A549 (cell line): ENCODE measurements at regions not wholly inside any gene's neighbourhood (a gene's known extent, or its start where the extent isn't known, plus 50 kb on each side); places are given as distances from the start of the nearest gene placed in this dataset.

Experiments used
- ATAC-seq, 2 experiments: fragments of 200-7000 bp in 1 of 2; fragments of >200 bp in 1 of 2; cut with Nextera tagmentation in 1 of 2; cut with Tn5 transposase in 1 of 2; 3 replicates each; pipeline versions ENCODE4 v1.8.0 to v1.9.1; 2018 to 2020; ENCODE audit warnings: mild to moderate bottlenecking in 1 of 2, moderate library complexity in 1 of 2
- CTCF ChIA-PET: fragments of 300-600 bp; sonication (Branson Sonifier 250); formaldehyde crosslinking; extraction: SDS; loops from one replicate; lab custom pipeline; 2021; ENCODE audit warnings: antibody characterized with exemption, inconsistent platforms; lab: Yijun Ruan, JAX
- POLR2A ChIA-PET: fragments of 350-600 bp; formaldehyde crosslinking; extraction: SDS; loops from one replicate; lab custom pipeline; 2021; ENCODE audit warnings: antibody characterized with exemption, inconsistent platforms; lab: Yijun Ruan, JAX
- DNase-seq, 2 experiments: peaks; one replicate each; pipeline versions ENCODE4 v3.0.0 to v3.0.0-alpha.2; 2011 to 2016; ENCODE audit warnings: low read depth in 1 of 2, low spot score in 1 of 2
- FAIRE-seq: peaks from 2 replicates; lab custom pipeline; 2011; peaks lifted over from hg19 to GRCh38; lab: Jason Lieb, UNC
- H3K27ac ChIP-seq, 2 experiments: fragments of >200 bp; sonication (Bioruptor Twin); formaldehyde crosslinking; 3 replicates each; pipeline ENCODE4 v1.5.1; 2016 to 2017
- H3K4me1 ChIP-seq: fragments of >200 bp; sonication (Bioruptor Twin); formaldehyde crosslinking; 3 replicates; pipeline ENCODE4 v1.6.1; 2016
- H3K4me2 ChIP-seq: fragments of >200 bp; sonication (Bioruptor Twin); formaldehyde crosslinking; 3 replicates; pipeline ENCODE4 v1.6.1; 2016
- H3K4me3 ChIP-seq: fragments of >200 bp; sonication (Bioruptor Twin); formaldehyde crosslinking; 3 replicates; pipeline ENCODE4 v1.5.1; 2016
- H3K9me3 ChIP-seq: fragments of >200 bp; sonication (Bioruptor Twin); formaldehyde crosslinking; 3 replicates; pipeline ENCODE4 v1.6.1; 2016
- CBX8 ChIP-seq: fragments of 200-600 bp; sonication (generic); IDR thresholded peaks from 2 replicates; pipeline ENCODE4 v1.6.1; 2016
- CHD2 ChIP-seq: fragments of 150-350 bp; IDR thresholded peaks from 2 replicates; pipeline ENCODE4 v1.6.1; 2014; ENCODE audit warnings: low read length; ENCODE audit not compliant: partially characterized antibody
- CHD4 ChIP-seq: fragments of 200-600 bp; sonication (generic); IDR thresholded peaks from 2 replicates; pipeline ENCODE4 v1.6.1; 2016; ENCODE audit warnings: antibody characterized with exemption, mild to moderate bottlenecking, borderline replicate concordance
- CTCF ChIP-seq: fragments of >200 bp; sonication (Bioruptor Twin); formaldehyde crosslinking; IDR thresholded peaks from 3 replicates; pipeline ENCODE4 v1.5.1; 2016
- E2F6 ChIP-seq: IDR thresholded peaks from 2 replicates; pipeline ENCODE4 v1.6.1; 2012; ENCODE audit warnings: low read depth, borderline replicate concordance
- ELK1 ChIP-seq: fragments of 150-350 bp; IDR thresholded peaks from 2 replicates; pipeline ENCODE4 v1.6.1; 2014; ENCODE audit warnings: low read depth, mild to moderate bottlenecking, low read length
- FOSB ChIP-seq: fragments of 250-450 bp; sonication (Bioruptor Pico); IDR thresholded peaks from 2 replicates; pipeline ENCODE4 v1.5.0; 2020; ENCODE audit warnings: mild to moderate bottlenecking, moderate library complexity
- FOSL2 ChIP-seq, 2 experiments: fragments of 450-650 bp in 1 of 2; fragments of >200 bp in 1 of 2; sonication (Bioruptor Twin) in 1 of 2; formaldehyde crosslinking; IDR thresholded peaks; 2 replicates each; pipeline versions ENCODE4 v1.5.0 to v1.6.1; 2016 to 2020; ENCODE audit warnings: mild to moderate bottlenecking in 1 of 2, moderate library complexity in 1 of 2
- FOXS1 ChIP-seq: fragments of 250-450 bp; sonication (Bioruptor Pico); IDR thresholded peaks from 2 replicates; pipeline ENCODE4 v1.5.0; 2020; ENCODE audit warnings: mild to moderate bottlenecking, moderate library complexity
- HDAC2 ChIP-seq: fragments of 200-600 bp; sonication (generic); IDR thresholded peaks from 2 replicates; pipeline ENCODE4 v1.6.1; 2016
- HES2 ChIP-seq: fragments of >200 bp; sonication (Bioruptor Twin); formaldehyde crosslinking; IDR thresholded peaks from 2 replicates; pipeline ENCODE4 v1.6.1; 2016
- HEYL ChIP-seq: fragments of 250-450 bp; sonication (Bioruptor Pico); IDR thresholded peaks from 2 replicates; pipeline ENCODE4 v1.8.0; 2021; ENCODE audit warnings: mild to moderate bottlenecking, moderate library complexity
- HOXB5 ChIP-seq: fragments of 250-450 bp; sonication (Bioruptor Pico); IDR thresholded peaks from 2 replicates; pipeline ENCODE4 v1.5.0; 2020; ENCODE audit warnings: mild to moderate bottlenecking, moderate library complexity
- KDM1A ChIP-seq: fragments of 200-600 bp; sonication (generic); IDR thresholded peaks from 2 replicates; pipeline ENCODE4 v1.6.1; 2016; ENCODE audit warnings: low read depth, mild to moderate bottlenecking
- KDM5A ChIP-seq: fragments of 200-600 bp; sonication (generic); IDR thresholded peaks from 2 replicates; pipeline ENCODE4 v1.6.1; 2016; ENCODE audit warnings: antibody characterized with exemption, mild to moderate bottlenecking
- NPAS2 ChIP-seq: fragments of 250-450 bp; sonication (Bioruptor Pico); IDR thresholded peaks from 2 replicates; pipeline ENCODE4 v1.8.0; 2022; ENCODE audit warnings: mild to moderate bottlenecking, moderate library complexity, borderline replicate concordance
- POLR2A ChIP-seq: IDR thresholded peaks from 2 replicates; pipeline ENCODE4 v1.6.1; 2012; ENCODE audit warnings: mild to moderate bottlenecking, low read length
- RARB ChIP-seq: fragments of 250-450 bp; sonication (Bioruptor Pico); IDR thresholded peaks from 2 replicates; pipeline ENCODE4 v1.8.0; 2021; ENCODE audit warnings: mild to moderate bottlenecking, moderate library complexity
- RCOR1 ChIP-seq: fragments of 150-350 bp; IDR thresholded peaks from 2 replicates; pipeline ENCODE4 v1.6.1; 2014; ENCODE audit warnings: antibody characterized with exemption, low read length, low read depth
- RFX5 ChIP-seq: fragments of 450-650 bp; IDR thresholded peaks from 2 replicates; pipeline ENCODE4 v1.7.1; 2014; ENCODE audit warnings: antibody characterized with exemption, mild to moderate bottlenecking, moderate library complexity
- RNF2 ChIP-seq: fragments of 200-600 bp; sonication (generic); IDR thresholded peaks from 2 replicates; pipeline ENCODE4 v1.6.1; 2016; ENCODE audit warnings: low read depth, mild to moderate bottlenecking, antibody characterized with exemption, moderate library complexity, borderline replicate concordance
- SMC3 ChIP-seq: fragments of >200 bp; sonication (Bioruptor Twin); formaldehyde crosslinking; IDR thresholded peaks from 3 replicates; pipeline ENCODE4 v1.6.1; 2018; ENCODE audit warnings: inconsistent platforms
- SREBF2 ChIP-seq: fragments of 450-650 bp; IDR thresholded peaks from 2 replicates; pipeline ENCODE4 v1.6.1; 2014; ENCODE audit warnings: mild to moderate bottlenecking, moderate library complexity
- USF2 ChIP-seq: fragments of 450-650 bp; IDR thresholded peaks from 2 replicates; pipeline ENCODE4 v1.6.1; 2014; ENCODE audit warnings: antibody characterized with exemption
- ZC3H11A ChIP-seq: fragments of 450-650 bp; IDR thresholded peaks from 2 replicates; pipeline ENCODE4 v1.6.1; 2014; ENCODE audit warnings: antibody characterized with exemption, mild to moderate bottlenecking
- WGBS: methylation state at CpG from one replicate; pipeline ENCODE4 v1.1.6; 2017; ENCODE audit errors: missing lambda C conversion rate; 5-methylcytosine and 5-hydroxymethylcytosine counted together

DNA sequence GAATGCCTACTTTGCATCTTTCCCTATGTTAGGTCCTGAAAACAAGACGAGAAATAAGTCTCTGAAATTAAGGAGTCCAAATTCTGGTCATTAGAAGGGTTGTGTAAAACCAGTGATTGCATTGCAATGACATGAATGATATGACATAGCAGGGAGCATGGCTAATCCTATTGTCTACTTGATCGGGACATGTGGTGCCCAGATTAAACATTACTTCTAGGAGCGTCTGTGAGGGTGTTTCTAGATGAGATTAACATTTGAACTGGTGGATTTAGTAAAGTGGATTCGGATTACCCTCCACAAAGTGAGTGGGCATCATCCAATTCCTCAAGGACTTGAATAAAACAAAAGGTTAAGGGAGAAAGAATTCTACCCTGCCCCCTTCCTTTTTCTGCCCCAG, 434.9 kb upstream of the KLF6 start:
- TF ChIP-seq KDM1A (no peak), HES2 (no peak), RNF2 (no peak), SMC3 (no peak), ELK1 (no peak), NPAS2 (CRISPR knock-in tag) (no peak), SREBF2 (no peak), CHD2 (no peak), CHD4 (no peak), KDM5A (no peak), RCOR1 (no peak), POLR2A (no peak), ZC3H11A (no peak), CBX8 (no peak), E2F6 (no peak), HDAC2 (no peak)
- no peak overlapping the region for H3K27ac ChIP-seq
- H3K9me3 ChIP-seq: no peaks in the 10 kb centered on the region
- DNase-seq (no peak), FAIRE-seq (no peak), ATAC-seq (no peak)
- CTCF ChIA-PET: interaction anchor here (0.5 to 1.4 kb wide), 2 partner anchors 293 to 547 kb away, joined by 3 to 4 read pairs; no protein-coding TSS in a partner anchor
- POLR2A ChIA-PET: no interaction called here
- no peaks in the 10 kb centered on the region for H3K4me1 ChIP-seq
- H3K4me2 ChIP-seq: no peak overlapping the region
- 49% methylated on average over 4 of the region's 4 CpGs for WGBS
- no peak overlapping the region for H3K4me3 ChIP-seq

GRCh38 chr10:4217653-4218052, 432.6 kb upstream of the KLF6 start:
- Histone ChIP-seq H3K27ac (no peak overlapping the region), H3K9me3 (no peaks in the 10 kb centered on the region), H3K4me3 (no peak overlapping the region), H3K4me1 (no peaks in the 10 kb centered on the region), H3K4me2 (no peak overlapping the region)
- ChIA-PET POLR2A (no interaction called here), CTCF (no interaction called here)
- 74% methylated on average over 9 of the region's 9 CpGs for WGBS
- FAIRE-seq (no peak), DNase-seq (no peak), ATAC-seq (no peak)
- TF ChIP-seq HEYL (CRISPR knock-in tag): no peak
- no peak for TF ChIP-seq RARB (CRISPR knock-in tag)
- no peak for TF ChIP-seq E2F6
- no peak for TF ChIP-seq CBX8
- no peak for TF ChIP-seq USF2
- no peak for TF ChIP-seq KDM5A

GRCh38 chr10:4217187-4217586, 432.2 kb upstream of the KLF6 start:
- Histone ChIP-seq H3K4me2 (no peak overlapping the region), H3K4me1 (no peaks in the 10 kb centered on the region), H3K4me3 (no peak overlapping the region), H3K9me3 (no peaks in the 10 kb centered on the region), H3K27ac (no peak overlapping the region)
- ATAC-seq (no peak), FAIRE-seq (no peak), DNase-seq (no peak)
- 53% methylated on average over 5 of the region's 5 CpGs for WGBS
- POLR2A ChIA-PET: no interaction called here
- CTCF ChIA-PET: no interaction called here
- TF ChIP-seq HDAC2 (no peak), CTCF (no peak), HOXB5 (CRISPR knock-in tag) (no peak), FOSB (CRISPR knock-in tag) (no peak), FOXS1 (CRISPR knock-in tag) (no peak), RFX5 (no peak), FOSL2 (IDR thresholded peaks at IDR 0.05) (no peak), FOSL2 (CRISPR knock-in tag; IDR thresholded peaks at IDR 0.05) (no peak), KDM1A (no peak)
- TF ChIP-seq, all 56 proteins: peak for 0
